Endothelial cell of umbilical vein (primary cell): ENCODE measurements at regions not wholly inside any gene's neighbourhood (a gene's known extent, or its start where the extent isn't known, plus 50 kb on each side); places are given as distances from the start of the nearest gene placed in this dataset.

Experiments used
- BruUV-seq: library from RNA; stranded (reverse); fragments of 400-500 nt; replicated peaks from 2 replicates; lab custom pipeline; 2021; lab: Mats Ljungman, UMichigan
- CTCF ChIA-PET: fragments of 300-600, 350-600 bp; sonication (Branson Sonifier 250); formaldehyde crosslinking; loops from one replicate; lab custom pipeline; 2021; ENCODE audit warnings: antibody characterized with exemption, inconsistent platforms; lab: Charles Lee
- POLR2A ChIA-PET: fragments of 300-600, 350-600 bp; sonication (Branson Sonifier 250); formaldehyde crosslinking; loops from one replicate; lab custom pipeline; 2021; ENCODE audit warnings: antibody characterized with exemption, inconsistent platforms; lab: Charles Lee
- DNase-seq: peaks from one replicate; pipeline ENCODE4 v3.0.0-alpha.2; 2011; ENCODE audit warnings: low read depth, low spot score
- FAIRE-seq: peaks from 2 replicates; lab custom pipeline; 2011; peaks lifted over from hg19 to GRCh38; lab: Jason Lieb, UNC
- H2AFZ ChIP-seq: 2 replicates; pipeline ENCODE4 v1.6.0; 2012; ENCODE audit warnings: low read depth, low read length, control low read depth, inconsistent platforms
- H3K27ac ChIP-seq: 2 replicates; pipeline ENCODE4 v1.5.1; 2011; ENCODE audit warnings: low read depth, mild to moderate bottlenecking, control low read depth, low read length, moderate library complexity; ENCODE audit not compliant: insufficient read depth
- H3K27me3 ChIP-seq, 2 experiments: 2 replicates each; pipeline versions ENCODE4 v1.6.0 to v1.6.1; 2011; ENCODE audit warnings: low read length in 2 of 2, mixed read lengths in 1 of 2; ENCODE audit not compliant: control insufficient read depth in 2 of 2, insufficient read depth in 2 of 2
- H3K36me3 ChIP-seq, 2 experiments: 2 replicates in 1 of 2; 3 replicates in 1 of 2; pipeline ENCODE4 v1.5.1; 2011; ENCODE audit warnings: low read length in 2 of 2, mild to moderate bottlenecking in 1 of 2, moderate library complexity in 1 of 2; ENCODE audit not compliant: control insufficient read depth in 2 of 2, insufficient read depth in 2 of 2; ENCODE audit errors: extremely low read depth in 1 of 2
- H3K4me1 ChIP-seq: 3 replicates; pipeline ENCODE4 v1.5.1; 2011; ENCODE audit warnings: mild to moderate bottlenecking, low read length; ENCODE audit not compliant: control insufficient read depth, insufficient read depth; ENCODE audit errors: extremely low read depth
- H3K4me2 ChIP-seq: 2 replicates; pipeline ENCODE4 v1.6.1; 2011; ENCODE audit warnings: low read length, control low read depth, mixed read lengths; ENCODE audit not compliant: insufficient read depth
- H3K4me3 ChIP-seq, 3 experiments: fragments of 200-600 bp in 1 of 3; sonication (generic), shearing (Covaris generic) in 1 of 3; replicated peaks in 1 of 3; 2 replicates each; pipeline ENCODE4 v1.5.1; 2011 to 2016; ENCODE audit warnings: control low read depth in 3 of 3, low read length in 3 of 3, mild to moderate bottlenecking in 2 of 3, inconsistent platforms in 1 of 3, low read depth in 1 of 3, moderate library complexity in 1 of 3; ENCODE audit not compliant: insufficient read depth in 1 of 3
- H3K79me2 ChIP-seq: 2 replicates; pipeline ENCODE4 v1.6.0; 2012; ENCODE audit warnings: low read length, inconsistent platforms; ENCODE audit not compliant: control insufficient read depth, insufficient read depth
- H3K9ac ChIP-seq: replicated peaks from 2 replicates; pipeline ENCODE3; 2011; ENCODE audit warnings: low read length, control low read depth; ENCODE audit not compliant: insufficient read depth; ENCODE audit errors: extremely low read depth
- H3K9me1 ChIP-seq: replicated peaks from 3 replicates; pipeline ENCODE4 v1.6.0; 2011; ENCODE audit warnings: mild to moderate bottlenecking, low read length; ENCODE audit not compliant: control insufficient read depth, insufficient read depth; ENCODE audit errors: extremely low read depth
- H3K9me3 ChIP-seq: replicated peaks from 2 replicates; pipeline ENCODE4 v1.5.1; 2012; ENCODE audit warnings: low read length, inconsistent platforms; ENCODE audit not compliant: control insufficient read depth, insufficient read depth
- H4K20me1 ChIP-seq: replicated peaks from 2 replicates; pipeline ENCODE3; 2011; ENCODE audit warnings: mild to moderate bottlenecking, low read length; ENCODE audit not compliant: control insufficient read depth, insufficient read depth; ENCODE audit errors: extremely low read depth
- EZH2 ChIP-seq: IDR thresholded peaks from 2 replicates; pipeline ENCODE4 v1.6.1; 2012; ENCODE audit warnings: borderline replicate concordance, low read depth, mild to moderate bottlenecking, moderate library complexity, low read length, inconsistent platforms; ENCODE audit not compliant: severe bottlenecking
- FOS ChIP-seq: IDR thresholded peaks from 2 replicates; pipeline ENCODE4 v1.6.1; 2011; ENCODE audit warnings: mild to moderate bottlenecking, low read length, moderate library complexity, borderline replicate concordance; ENCODE audit not compliant: insufficient read depth
- GATA2 ChIP-seq: IDR thresholded peaks from 2 replicates; pipeline ENCODE4 v1.7.0; 2011; ENCODE audit warnings: low read depth, mild to moderate bottlenecking, moderate library complexity, mixed read lengths, low read length; ENCODE audit not compliant: insufficient read length, insufficient read depth
- JUN ChIP-seq: IDR thresholded peaks from 2 replicates; pipeline ENCODE4 v1.6.1; 2011; ENCODE audit warnings: borderline replicate concordance, low read depth; ENCODE audit not compliant: insufficient read length, insufficient read depth
- MYC ChIP-seq: IDR thresholded peaks from one replicate; pipeline ENCODE4 v1.6.1; 2011; ENCODE audit warnings: mild to moderate bottlenecking, low read depth, low read length
- POLR2A ChIP-seq: IDR thresholded peaks from 2 replicates; pipeline ENCODE4 v1.6.1; 2012; ENCODE audit warnings: low read depth, mild to moderate bottlenecking, control low read depth, low read length
- POLR2AphosphoS5 ChIP-seq: IDR thresholded peaks from 2 replicates; pipeline ENCODE4 v1.6.1; 2012; ENCODE audit warnings: low read depth, mild to moderate bottlenecking, control low read depth, low read length, moderate library complexity; ENCODE audit not compliant: insufficient read depth
- dilution Hi-C: fragments of 300-500 bp; cut with MboI; formaldehyde crosslinking; loops from one replicate; pipeline ENCODE4 v1.15.0; 2019; ENCODE audit warnings: low sequenced_read_pairs; ENCODE audit not compliant: extremely low pct_ligation_motif_present
- intact Hi-C: fragments of 100-400 bp; cut with micrococcal nuclease; formaldehyde crosslinking; loops from one replicate; pipeline ENCODE4 v1.10.0; 2022
- TF ChIP-seq, protein P1 (sequence below): IDR thresholded peaks from 2 replicates; pipeline ENCODE4 v1.6.1; 2011; ENCODE audit not compliant: insufficient read depth, insufficient read length
- TF ChIP-seq, protein P2 (sequence below), 2 donors: IDR thresholded peaks; 1 replicate in 1 of 2; 2 replicates in 1 of 2; pipeline ENCODE4 v1.5.1; 2011; ENCODE audit warnings: low read length in 2 of 2, mild to moderate bottlenecking in 2 of 2, moderate library complexity in 2 of 2, control low read depth in 1 of 2, inconsistent platforms in 1 of 2, low read depth in 1 of 2; ENCODE audit not compliant: insufficient read depth in 1 of 2; ENCODE audit errors: extremely low read depth in 1 of 2

DNA sequence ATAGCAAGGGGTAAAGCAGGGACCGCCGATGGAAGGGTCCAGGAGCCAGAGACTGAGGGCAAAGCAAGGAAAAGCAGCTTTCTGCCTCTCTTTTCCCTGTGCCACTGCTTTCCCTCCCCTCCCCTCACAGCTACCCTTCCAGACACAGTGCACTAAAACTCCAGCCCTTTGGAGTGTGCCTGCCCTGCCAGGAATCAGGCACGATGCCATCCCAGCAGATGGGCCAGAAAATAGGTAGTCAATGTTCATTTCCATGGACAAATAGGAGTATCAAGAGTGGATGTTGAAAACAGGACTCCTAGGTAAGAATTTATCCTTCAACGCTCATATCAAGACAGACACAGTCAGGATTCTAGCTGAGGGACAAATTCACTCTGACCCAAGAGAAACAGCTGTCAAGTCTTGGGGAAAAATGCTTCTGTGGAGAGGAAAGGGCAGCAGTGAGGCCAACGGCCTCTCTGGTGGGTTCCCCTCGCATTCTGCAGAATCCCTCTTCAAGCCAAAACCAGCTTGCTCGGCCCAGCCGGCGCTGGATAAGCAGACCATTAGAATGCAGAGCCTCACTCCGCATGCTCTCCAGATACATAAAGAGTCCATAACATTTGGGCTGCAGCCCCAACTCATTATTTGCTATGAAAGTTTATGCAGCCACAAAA, 138.0 kb downstream of the CAAP1 start:
- TF ChIP-seq POLR2AphosphoS5 (no peak), MYC (no peak), JUN (no peak), POLR2A (no peak), EZH2 (no peak), FOS (no peak), GATA2 (no peak)
- TF ChIP-seq, protein P1, sequence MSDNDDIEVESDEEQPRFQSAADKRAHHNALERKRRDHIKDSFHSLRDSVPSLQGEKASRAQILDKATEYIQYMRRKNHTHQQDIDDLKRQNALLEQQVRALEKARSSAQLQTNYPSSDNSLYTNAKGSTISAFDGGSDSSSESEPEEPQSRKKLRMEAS = no peak
- TF ChIP-seq, protein P2, sequence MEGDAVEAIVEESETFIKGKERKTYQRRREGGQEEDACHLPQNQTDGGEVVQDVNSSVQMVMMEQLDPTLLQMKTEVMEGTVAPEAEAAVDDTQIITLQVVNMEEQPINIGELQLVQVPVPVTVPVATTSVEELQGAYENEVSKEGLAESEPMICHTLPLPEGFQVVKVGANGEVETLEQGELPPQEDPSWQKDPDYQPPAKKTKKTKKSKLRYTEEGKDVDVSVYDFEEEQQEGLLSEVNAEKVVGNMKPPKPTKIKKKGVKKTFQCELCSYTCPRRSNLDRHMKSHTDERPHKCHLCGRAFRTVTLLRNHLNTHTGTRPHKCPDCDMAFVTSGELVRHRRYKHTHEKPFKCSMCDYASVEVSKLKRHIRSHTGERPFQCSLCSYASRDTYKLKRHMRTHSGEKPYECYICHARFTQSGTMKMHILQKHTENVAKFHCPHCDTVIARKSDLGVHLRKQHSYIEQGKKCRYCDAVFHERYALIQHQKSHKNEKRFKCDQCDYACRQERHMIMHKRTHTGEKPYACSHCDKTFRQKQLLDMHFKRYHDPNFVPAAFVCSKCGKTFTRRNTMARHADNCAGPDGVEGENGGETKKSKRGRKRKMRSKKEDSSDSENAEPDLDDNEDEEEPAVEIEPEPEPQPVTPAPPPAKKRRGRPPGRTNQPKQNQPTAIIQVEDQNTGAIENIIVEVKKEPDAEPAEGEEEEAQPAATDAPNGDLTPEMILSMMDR (IDR thresholded peaks at IDR 0.05; ENCODE audit: extremely low read depth in 1 of 2, insufficient read depth in 1 of 2, low read depth in 1 of 2, low read length in 2 of 2) = no peak
- POLR2A ChIA-PET = no interaction called here
- dilution Hi-C loops = no loop called here
- Histone ChIP-seq H3K27ac (no peak overlapping the region), H3K9me1 (no peaks in the 10 kb centered on the region), H3K9ac (no peak overlapping the region), H3K27me3 (peaks cover 2 to 9% of the 10 kb centered on the region in 2 experiments), H3K36me3 (no peaks in the 10 kb centered on the region), H3K79me2 (no peaks in the 10 kb centered on the region), H3K4me3 (no peak overlapping the region), H2AFZ (no peak overlapping the region), H3K4me1 (no peaks in the 10 kb centered on the region), H4K20me1 (no peaks in the 10 kb centered on the region), H3K4me2 (no peak overlapping the region), H3K9me3 (no peaks in the 10 kb centered on the region)
- no peak for DNase-seq
- BruUV-seq = no TSS peak
- intact Hi-C loops = no loop called here
- CTCF ChIA-PET = interaction anchor here (0.9 kb wide), 1 partner anchor 522 kb away, joined by 3 read pairs; no protein-coding TSS in a partner anchor
- no peak for FAIRE-seq
